GF-D8 (cell line): ENCODE measurements at regions not wholly inside any gene's neighbourhood (a gene's known extent, or its start where the extent isn't known, plus 50 kb on each side); places are given as distances from the start of the nearest gene placed in this dataset.

Source experiments
- DNase-seq: peaks from one replicate; lab custom pipeline; 2025; lab: John Stamatoyannopoulos, UW

DNA sequence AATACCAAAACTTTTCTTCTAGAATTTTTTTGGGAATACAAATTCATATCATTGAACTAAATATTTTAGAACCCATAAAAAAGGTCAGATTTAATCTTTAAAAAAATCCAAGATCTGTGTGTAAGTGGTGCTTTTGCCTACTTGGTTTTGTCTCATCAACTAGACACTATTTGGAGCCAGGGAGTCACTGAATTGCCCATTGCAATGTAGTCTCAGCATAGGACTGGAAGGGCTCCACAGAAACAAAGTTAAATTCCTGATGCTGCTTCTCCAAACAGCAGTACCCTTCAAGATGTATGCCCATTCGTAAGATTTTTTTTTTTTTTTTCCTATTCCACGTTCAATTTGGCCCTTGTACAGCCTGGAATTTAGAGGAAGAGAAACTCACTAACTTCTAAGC, 208.0 kb upstream of the MPDZ start:
- no peak for DNase-seq

DNA sequence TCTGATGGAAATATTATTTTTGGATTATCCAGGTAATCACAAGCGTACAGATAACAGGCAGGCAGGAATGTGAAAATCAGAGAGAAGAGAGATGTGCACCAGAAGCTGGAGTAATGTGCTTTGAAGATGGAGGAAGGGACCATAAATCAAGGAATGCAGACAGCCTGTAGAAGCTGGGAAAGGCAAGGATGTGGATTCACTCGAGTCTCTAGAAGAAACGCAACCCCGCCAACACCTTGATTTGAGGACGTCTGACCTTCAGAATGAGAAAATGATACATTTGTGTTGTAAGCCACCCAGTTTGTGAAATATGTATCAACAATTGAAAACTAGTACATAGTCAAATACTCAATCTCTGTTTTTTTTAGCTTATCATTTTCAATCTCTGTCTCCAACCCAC, 207.6 kb upstream of the MPDZ start:
- DNase-seq, result no peak

DNA sequence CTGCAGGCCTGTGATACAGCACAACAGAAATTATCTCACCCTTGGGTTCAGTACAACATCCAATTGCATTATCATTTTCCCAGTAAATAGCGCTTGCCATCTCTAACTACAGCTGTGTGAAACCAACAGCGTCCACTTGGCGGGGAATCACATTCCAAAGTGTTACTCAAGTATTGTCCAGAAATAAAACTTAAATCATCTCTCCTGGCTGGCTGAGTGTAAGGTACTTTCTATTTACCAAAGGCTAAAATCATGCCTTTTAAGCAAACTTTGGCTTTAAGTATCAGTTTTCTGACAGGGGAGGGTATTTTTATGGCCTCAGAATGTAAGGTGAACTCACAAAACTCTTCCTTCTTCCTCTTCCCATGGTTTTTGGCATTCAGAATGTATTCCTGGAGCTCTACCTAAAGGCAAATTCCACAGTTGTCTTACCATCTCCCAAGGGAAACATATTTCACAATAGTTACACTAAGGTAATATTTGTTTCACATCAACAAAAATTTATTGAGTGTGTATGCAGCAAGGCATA, 205.6 kb upstream of the MPDZ start:
- DNase-seq, result no peak

DNA sequence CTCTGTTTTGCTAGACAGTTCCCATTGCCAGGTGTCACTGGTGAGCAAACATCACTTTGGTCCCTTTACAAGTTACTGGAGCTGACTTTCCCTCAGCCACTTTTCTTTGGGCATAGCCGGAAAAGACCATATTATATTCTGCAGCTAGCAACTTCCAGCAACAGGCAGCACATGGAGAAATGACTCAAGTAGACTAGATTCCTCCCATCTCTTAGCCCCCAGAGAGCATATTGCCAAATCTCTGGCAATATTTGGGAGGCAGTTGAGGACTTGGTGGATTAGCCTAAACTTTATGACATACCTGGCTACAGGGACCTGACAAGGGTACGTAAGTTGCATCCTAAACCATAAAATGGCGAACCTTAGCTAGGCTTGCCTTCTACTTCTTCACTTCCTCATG, 204.7 kb upstream of the MPDZ start:
- DNase-seq, result no peak

DNA sequence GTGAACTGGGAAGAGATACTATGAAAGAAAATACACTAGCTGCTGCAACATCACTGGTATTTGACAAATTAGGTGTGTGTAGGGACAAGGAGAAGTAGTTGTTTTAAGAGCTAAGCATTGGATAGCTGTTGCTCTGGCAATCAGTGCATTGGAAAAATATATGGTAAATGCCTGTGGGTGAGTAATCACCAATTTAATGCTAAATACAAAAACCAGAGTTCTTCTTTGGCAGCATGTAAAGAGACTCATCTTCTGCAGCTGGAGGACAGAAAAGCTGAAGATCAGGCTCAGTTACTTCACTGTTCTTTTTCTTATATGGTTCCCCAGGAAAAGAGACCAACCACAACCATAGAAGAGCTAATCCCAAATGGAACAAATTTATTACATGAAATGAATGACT, 201.8 kb upstream of the MPDZ start:
- no peak for DNase-seq

DNA sequence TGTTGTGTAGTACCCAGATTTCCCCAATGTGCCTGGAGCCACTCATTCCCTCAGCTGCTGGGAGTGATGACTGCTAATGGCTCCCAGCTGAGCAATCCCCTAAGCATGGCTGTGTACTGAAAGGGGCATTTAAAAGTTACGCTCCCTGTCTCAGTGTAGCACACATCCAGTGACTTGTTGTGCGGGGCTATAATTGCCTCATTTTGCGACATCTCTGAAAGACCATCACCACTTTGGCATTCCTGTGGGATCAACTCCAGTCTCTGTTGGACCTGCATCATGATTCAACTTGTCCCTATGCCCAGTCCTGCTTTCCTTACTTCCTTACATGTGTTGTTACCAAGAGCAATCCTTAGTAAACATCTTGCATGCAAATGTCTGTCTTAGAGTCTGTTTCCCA, 201.2 kb upstream of the MPDZ start:
- no peak for DNase-seq

DNA sequence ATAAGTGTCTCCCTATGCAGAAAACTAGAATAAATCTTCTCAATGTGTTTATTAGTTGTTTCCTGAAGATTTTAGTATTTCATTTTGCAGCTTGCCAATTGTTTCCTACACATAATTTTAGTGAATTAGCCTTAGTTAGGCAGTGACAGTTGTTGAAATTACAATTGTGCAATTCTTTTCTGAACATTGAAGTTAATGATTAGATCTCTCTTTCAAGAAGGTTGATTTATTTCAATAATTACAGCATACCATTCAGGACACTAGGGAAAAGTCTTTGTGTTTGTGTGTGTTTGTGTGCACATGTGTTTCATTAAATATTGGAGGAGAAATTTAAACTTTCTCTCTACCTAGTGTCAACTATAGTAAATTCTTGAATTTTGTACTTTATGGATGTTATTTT, 199.6 kb upstream of the MPDZ start:
- no peak for DNase-seq

DNA sequence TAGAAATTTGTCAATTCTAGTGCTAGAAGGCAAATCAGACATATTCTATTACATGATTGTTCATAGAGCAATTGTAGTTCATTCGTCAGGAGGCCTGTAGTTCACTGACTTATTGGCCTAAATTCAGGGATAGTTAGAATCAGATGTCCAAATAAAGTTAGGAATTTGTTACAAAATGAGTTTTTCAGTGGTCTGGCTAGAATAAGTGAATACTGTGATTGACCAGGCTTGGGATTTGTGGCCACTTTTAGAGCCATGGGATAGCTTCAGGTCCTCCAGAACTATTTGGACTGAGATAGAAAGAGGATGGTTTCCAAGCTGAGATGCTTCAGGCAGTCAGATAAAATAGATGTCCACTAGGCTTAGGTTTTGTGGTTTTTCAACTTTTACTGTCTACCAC, 199.1 kb upstream of the MPDZ start:
- DNase-seq, result no peak

DNA sequence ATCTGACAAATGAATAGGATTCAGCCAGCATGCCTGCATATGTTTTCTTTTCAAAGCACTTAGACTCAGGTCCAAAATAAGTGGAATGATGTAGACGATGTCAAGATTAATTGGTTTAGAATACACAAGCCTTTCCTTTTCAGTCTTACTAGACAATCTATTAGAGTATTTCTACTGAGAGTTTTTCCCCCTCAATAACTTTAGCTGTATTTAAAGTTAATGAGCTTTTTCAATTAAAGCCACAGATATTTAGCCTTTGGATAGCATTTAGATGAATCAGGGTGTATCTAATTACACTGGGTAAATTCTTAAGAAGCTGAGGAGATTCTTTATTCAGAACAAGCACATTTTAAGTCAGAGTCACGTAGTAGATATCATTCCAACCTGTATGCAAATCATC, 198.7 kb upstream of the MPDZ start:
- no peak for DNase-seq

DNA sequence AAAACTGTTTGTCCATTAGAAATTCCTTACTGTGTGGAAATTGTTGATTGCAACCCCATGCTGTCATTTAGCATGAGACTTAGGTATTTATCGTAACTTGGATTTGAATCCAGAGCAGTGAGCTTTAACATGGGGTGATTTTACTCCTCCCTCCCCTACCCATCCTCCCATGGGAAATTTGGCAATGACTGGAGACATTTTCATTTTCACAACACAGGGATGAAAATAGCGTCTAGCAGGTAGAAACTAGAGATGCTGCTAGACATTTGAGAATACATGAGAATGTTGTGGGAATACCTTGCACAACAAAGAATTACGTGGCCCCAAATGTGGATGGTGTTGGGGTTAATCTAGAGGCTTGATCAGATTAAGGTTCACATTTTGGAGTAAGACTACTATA, 191.3 kb upstream of the MPDZ start:
- DNase-seq, result no peak

DNA sequence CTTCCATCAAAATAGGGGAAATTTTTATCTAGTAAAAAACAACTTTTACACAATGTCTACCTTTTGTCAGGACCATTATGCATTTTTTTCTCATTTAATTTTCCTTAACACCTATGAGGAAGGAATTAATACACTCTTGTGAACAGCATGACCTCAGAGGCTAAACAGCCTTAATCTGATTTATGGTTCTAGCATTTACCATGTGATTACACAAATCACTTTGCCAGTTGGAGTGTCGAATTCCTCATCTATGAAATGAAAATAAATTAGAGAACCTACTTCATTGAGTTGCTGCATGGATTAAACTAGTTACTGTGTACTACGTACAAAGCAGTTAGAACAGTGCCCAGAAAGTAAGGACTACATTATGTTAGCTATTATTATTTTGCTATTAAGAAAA, 187.7 kb upstream of the MPDZ start:
- DNase-seq, result no peak

DNA sequence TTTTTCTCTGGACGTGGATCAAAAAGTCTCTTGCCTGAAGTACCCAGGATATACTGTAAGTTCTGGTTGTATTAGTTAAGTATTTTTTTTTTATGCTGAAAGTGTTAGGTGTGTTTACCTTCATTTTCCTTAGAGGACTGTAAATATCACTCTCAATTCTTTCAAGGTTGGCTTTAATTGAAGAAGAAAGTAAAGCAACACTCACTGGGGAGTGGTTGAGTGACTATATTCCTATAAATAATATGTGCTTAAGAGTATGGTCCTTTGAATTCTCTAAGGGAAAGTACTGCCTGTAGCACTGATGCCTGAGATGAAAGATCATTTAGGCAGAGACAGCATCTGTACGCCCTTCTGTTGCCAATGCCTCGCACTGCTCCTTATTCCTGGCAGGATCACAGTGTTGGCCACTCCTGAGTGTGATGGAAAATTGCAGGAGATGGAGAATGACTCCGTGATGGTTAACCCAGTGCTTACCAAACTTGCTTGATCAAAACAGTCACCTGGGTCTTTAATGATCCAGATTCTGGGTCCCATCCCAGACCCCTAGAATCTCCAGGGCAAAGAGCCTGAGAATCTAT, 182.0 kb upstream of the MPDZ start:
- DNase-seq, result no peak

DNA sequence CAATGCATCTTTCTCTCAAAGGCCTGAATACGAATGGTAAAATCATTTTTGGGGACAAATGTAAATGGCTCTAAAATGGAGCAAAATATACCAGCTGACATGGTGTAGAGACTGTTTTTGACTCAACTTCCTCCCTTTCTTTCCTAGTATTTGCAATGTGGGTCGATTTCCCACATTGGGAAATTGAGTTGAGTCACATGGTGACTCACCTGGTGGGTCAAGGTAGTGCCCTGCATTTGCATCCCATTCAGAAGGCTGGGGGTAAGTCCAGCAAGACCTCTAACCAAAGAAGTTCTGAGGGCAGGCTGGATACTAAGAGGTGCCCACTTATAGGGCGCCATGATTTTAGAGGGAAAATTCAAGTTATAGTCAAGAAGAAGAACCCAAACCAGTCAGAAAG, 179.6 kb upstream of the MPDZ start:
- DNase-seq, result no peak

DNA sequence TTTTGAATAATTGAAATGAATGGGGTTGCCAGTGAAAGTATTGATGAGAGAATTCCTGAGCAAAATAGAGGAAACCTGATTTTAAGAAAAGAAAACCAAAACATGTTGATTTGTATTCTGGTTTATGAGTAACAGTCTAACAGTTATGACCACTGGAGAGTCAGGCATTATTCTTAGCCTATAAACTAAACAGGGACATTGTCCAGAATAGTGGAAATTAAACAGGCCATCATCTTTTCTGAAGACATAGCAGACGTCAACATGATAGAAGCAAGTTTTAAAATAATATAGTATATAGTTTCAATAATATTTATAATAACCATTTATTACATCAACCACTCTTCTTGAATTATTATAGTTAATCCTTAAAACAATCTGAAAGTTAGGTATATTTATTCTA, 178.3 kb upstream of the MPDZ start:
- DNase-seq, result no peak

DNA sequence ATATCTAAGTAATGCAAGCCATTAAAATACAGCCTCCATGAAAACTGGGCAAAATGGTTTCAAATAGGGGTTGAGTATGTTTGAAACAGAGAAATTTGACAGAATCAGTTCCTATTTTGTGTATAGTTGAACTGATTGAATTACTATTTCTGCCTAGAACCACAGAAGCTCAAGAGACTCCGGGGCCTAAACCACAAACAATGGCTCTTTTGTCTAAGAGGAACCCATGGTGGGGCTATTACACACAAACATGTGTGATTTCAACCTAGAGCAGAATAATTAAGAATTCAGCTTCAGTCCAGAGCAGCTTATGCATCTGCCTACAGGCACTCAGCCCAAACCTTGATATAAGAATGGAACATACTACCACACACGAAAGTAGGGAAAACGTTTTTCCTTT, 171.2 kb upstream of the MPDZ start:
- no peak for DNase-seq

DNA sequence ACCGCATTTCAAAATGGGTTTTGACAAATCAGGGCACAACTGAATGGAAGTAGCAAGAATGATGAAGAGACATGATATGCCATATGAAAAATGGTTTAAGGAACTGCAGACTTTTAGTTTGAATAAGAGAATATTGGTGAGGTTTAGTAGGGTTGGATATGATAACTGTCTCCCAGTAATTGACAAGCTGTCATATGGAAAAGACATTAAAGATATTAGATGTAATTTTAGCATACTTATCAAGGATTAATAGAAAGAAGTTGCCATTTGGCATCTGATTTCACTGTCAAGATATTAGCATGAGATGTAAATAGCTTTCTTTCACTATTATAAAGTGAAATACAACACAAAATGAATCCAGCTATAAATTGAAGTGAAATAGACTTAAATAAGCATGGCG, 169.0 kb upstream of the MPDZ start:
- no peak for DNase-seq

DNA sequence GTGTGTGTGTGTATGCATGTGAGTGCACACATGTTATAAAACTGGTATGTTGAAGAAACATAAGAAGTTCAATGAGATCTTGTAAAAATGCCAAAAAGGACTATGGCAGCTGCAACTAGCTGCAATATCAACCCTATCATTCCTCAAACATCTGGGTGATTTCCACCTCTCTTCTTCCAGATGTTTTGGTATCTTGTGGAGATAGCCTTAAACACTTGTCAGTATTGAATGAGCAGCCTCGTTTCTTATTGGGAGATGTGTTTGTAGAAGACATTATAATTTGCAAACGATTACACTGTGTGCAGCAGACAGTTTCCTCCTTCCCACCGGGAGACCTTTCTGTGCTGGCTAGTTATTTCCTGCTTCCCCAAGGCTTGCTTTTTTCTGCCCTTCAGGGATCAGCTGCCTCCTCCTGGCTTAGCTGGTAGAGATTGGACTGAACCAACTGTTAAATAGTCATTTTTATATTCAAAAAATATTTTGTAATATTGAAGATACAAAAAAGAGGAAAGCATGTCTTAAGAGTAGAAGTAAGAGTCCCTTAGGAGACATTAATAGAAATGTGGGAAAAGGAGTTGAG, 168.4 kb upstream of the MPDZ start:
- no peak for DNase-seq

DNA sequence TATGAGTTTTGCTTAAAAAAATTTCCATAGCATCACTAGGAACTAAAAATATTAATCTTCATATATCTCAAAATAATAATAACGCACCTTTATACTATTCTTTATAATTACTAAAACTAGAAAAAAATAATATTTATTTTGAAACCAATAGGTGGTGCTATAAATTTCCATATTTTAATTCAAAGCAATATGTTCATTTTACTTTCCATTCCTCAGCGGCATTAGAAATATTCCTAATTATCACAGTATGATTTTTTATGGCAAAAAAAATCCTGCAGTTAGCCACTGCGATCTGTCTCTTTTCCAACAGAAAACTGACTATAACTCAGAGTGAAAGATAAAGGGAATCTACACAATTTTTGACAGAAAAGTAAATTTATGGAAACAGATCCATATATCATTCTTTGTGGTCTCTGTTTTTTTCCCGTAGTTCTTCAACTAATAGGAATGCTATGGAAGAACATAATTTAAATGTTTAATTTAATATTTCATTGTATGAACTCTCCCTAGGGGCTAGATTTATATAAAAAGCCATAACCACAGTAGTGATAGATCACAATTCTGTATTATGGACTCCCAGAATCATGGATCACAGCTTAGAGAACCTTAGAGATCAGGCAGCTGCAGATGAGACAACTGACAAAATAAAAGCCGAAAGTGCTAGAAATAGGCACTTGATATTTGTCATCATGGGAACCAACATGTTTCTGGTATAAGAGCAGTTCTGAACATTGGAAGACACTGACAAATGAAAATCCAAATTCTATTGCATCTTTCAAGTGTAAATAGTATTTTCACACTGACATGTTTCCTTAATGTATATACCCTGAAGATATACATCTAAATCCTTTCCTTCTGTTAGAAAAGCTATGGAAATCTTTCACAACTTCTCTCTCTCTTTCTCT, 167.7 kb upstream of the MPDZ start:
- no peak for DNase-seq

DNA sequence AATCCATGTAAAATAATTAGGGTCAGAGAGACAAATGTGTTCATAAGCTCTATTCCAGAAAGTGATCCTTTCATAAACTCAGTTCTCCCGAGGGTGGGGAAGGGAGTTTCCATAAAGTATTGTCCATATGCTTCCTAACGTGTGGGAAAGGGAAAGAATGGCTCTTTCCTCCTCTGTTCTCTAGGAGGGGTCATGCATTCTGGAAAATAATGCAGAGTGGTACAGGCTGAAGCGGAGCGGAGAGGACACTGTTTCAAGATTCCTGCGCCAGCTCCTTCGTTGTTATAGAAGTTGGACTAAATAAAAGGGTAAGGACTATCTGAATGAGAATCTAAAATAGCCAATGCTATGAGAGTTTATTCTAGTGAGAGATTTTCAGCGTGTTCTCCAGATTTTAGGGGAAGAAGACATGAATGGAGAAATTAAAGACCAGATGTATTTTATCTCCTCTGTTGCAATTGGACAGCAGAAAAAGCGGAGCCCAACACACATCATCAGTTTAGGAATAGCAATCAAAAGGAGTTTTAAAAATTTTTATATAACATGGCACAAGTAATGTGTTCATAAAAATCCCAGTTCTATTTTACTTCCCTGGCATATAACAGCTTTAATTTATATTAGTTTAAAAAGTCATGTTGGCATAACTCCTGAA, 166.9 kb upstream of the MPDZ start:
- no peak for DNase-seq

DNA sequence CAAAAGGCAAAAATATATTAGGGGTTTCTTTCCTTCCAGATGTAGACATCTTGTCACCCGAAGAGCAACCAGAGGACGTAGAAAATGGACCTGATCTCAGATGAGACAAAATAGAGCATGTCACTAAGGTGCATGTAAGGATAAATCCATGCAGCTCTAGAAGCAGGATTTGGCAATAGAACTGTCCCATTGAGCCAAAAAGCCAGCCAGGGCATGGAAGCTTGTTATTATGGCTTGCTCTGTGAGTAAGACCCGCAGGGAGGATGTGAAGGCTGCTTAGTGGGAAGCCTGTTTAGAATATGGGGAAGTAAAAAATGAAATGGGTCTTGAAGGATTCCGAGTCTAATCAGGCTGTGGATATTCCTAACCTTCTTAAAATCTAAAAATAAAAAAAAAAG, 165.6 kb upstream of the MPDZ start:
- DNase-seq, result no peak

DNA sequence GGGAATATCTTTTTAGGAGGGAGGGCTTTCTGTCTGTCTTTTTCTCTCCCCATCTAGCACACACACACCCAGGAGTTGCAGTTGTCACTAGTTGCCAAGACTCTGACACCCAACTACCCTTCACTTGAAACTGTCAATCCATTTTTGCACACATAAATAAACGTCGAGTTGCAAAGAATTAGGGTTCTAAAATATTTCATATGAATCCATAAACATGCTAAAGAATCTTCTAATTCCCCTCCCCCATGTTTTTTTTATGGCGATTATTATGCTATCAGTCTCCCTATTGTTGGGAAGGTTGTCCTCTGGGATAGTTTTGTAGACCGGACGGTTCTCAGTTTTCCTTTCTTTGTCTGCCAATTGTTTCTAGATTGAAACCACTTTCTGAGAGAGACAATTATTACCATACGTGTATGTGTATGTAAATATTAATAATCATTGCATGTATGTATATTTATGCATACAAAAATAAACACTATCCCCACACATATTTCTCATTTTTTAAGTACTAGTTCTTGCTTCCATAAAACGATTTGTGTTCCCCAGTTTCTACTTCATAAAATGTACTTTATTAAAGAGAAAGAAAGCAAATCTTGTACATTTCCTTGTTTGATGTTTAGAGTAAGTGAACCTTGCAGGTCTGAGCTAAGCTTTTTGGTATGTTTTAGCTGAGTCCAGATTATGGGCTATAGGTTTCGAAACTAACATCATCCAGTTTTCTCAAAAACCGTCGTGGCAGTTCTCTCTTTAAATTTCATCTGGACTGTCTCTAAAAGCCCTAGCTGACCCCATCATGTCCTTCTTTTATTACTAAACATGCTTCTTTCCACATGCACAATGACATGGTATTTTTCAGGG, 165.0 kb upstream of the MPDZ start:
- no peak for DNase-seq
